ENCODE measurements at regions not wholly inside any gene's neighbourhood (a gene's known extent, or its start where the extent isn't known, plus 50 kb on each side); places are given as distances from the start of the nearest gene placed in this dataset.
"Not testable (repeated sequence)": the region's sequence is repeated elsewhere in the genome, so short reads cannot be mapped to it uniquely, and the experiment has no call there.

GRCh38 chr1:219560856-219561255 lies 52.0 kb downstream of the ZC3H11B start:
- in situ Hi-C loops (cut with HindIII; ENCODE audit: low sequenced_read_pairs) = no loop called here
- no peak for DNase-seq (ENCODE audit: low spot score)

GRCh38 chr1:219559899-219560298 lies 53.0 kb downstream of the ZC3H11B start:
- DNase-seq (ENCODE audit: low spot score) = no peak
- in situ Hi-C loops (cut with HindIII; ENCODE audit: low sequenced_read_pairs) = no loop called here

GRCh38 chr1:219555806-219556205 lies 57.1 kb downstream of the ZC3H11B start:
- DNase-seq (ENCODE audit: low spot score) = no peak
- in situ Hi-C loops (cut with HindIII; ENCODE audit: low sequenced_read_pairs) = no loop called here

GRCh38 chr1:219555031-219555692 lies 57.7 kb downstream of the ZC3H11B start:
- no peak for DNase-seq (ENCODE audit: low spot score)
- in situ Hi-C loops (cut with HindIII; ENCODE audit: low sequenced_read_pairs) = no loop called here

- no peak for DNase-seq (ENCODE audit: low spot score)
- in situ Hi-C loops (cut with HindIII; ENCODE audit: low sequenced_read_pairs) = no loop called here
Measured at GRCh38 chr1:219553934-219554502, 58.9 kb downstream of the ZC3H11B start.

GRCh38 chr1:219550201-219550600 lies 62.7 kb downstream of the ZC3H11B start:
- in situ Hi-C loops (cut with HindIII; ENCODE audit: low sequenced_read_pairs) = no loop called here
- DNase-seq (ENCODE audit: low spot score) = no peak

GRCh38 chr1:219549215-219549614 lies 63.7 kb downstream of the ZC3H11B start:
- in situ Hi-C loops (cut with HindIII; ENCODE audit: low sequenced_read_pairs) = no loop called here
- DNase-seq (ENCODE audit: low spot score) = no peak

- DNase-seq (ENCODE audit: low spot score) = no peak
- in situ Hi-C loops (cut with HindIII; ENCODE audit: low sequenced_read_pairs) = no loop called here
Measured at GRCh38 chr1:219548386-219548785, 64.5 kb downstream of the ZC3H11B start.

GRCh38 chr1:219545756-219546155 lies 67.1 kb downstream of the ZC3H11B start:
- DNase-seq (ENCODE audit: low spot score); in situ Hi-C loops (cut with HindIII; ENCODE audit: low sequenced_read_pairs): not testable (repeated sequence)

GRCh38 chr1:219544163-219544846 lies 68.6 kb downstream of the ZC3H11B start:
- in situ Hi-C loops (cut with HindIII; ENCODE audit: low sequenced_read_pairs) = no loop called here
- DNase-seq (ENCODE audit: low spot score) = no peak

GRCh38 chr1:219542828-219543518 lies 69.9 kb downstream of the ZC3H11B start:
- in situ Hi-C loops (cut with HindIII; ENCODE audit: low sequenced_read_pairs) = no loop called here
- no peak for DNase-seq (ENCODE audit: low spot score)

- DNase-seq (ENCODE audit: low spot score) = no peak
- in situ Hi-C loops (cut with HindIII; ENCODE audit: low sequenced_read_pairs) = no loop called here
Measured at GRCh38 chr1:219541946-219542345, 71.0 kb downstream of the ZC3H11B start.

- in situ Hi-C loops (cut with HindIII; ENCODE audit: low sequenced_read_pairs) = no loop called here
- DNase-seq (ENCODE audit: low spot score) = no peak
Measured at GRCh38 chr1:219539645-219540254, 73.2 kb downstream of the ZC3H11B start.

- DNase-seq (ENCODE audit: low spot score) = no peak
- in situ Hi-C loops (cut with HindIII; ENCODE audit: low sequenced_read_pairs) = no loop called here
Measured at GRCh38 chr1:219538886-219539285, 74.0 kb downstream of the ZC3H11B start.

GRCh38 chr1:219537223-219537631 lies 75.7 kb downstream of the ZC3H11B start:
- in situ Hi-C loops (cut with HindIII; ENCODE audit: low sequenced_read_pairs) = no loop called here
- DNase-seq (ENCODE audit: low spot score) = no peak

- in situ Hi-C loops (cut with HindIII; ENCODE audit: low sequenced_read_pairs) = no loop called here
- DNase-seq (ENCODE audit: low spot score) = no peak
Measured at GRCh38 chr1:219536038-219536437, 76.9 kb downstream of the ZC3H11B start.

- DNase-seq (ENCODE audit: low spot score) = no peak
- in situ Hi-C loops (cut with HindIII; ENCODE audit: low sequenced_read_pairs) = no loop called here
Measured at GRCh38 chr1:219534991-219535390, 77.9 kb downstream of the ZC3H11B start.

GRCh38 chr1:219533280-219533679 lies 79.6 kb downstream of the ZC3H11B start:
- in situ Hi-C loops (cut with HindIII; ENCODE audit: low sequenced_read_pairs) = no loop called here
- no peak for DNase-seq (ENCODE audit: low spot score)

- in situ Hi-C loops (cut with HindIII; ENCODE audit: low sequenced_read_pairs) = no loop called here
- DNase-seq (ENCODE audit: low spot score) = no peak
Measured at GRCh38 chr1:219529116-219529515, 83.8 kb downstream of the ZC3H11B start.

- in situ Hi-C loops (cut with HindIII; ENCODE audit: low sequenced_read_pairs) = no loop called here
Measured at GRCh38 chr1:219528633-219529032, 84.3 kb downstream of the ZC3H11B start.

More at GRCh38 chr1:219528633-219529032, 84.3 kb downstream of the ZC3H11B start:
- DNase-seq (ENCODE audit: low spot score) = no peak
